IPS-18c (cell line): ENCODE measurements at regions not wholly inside any gene's neighbourhood (a gene's known extent, or its start where the extent isn't known, plus 50 kb on each side); places are given as distances from the start of the nearest gene placed in this dataset.

ENCODE experiments used
- H3K4me3 ChIP-seq: 2 replicates; pipeline ENCODE4 v1.7.0; 2013; ENCODE audit warnings: low read depth, mild to moderate bottlenecking, low read length, moderate library complexity; ENCODE audit not compliant: insufficient read depth
- H3K9me3 ChIP-seq: one replicate; pipeline ENCODE4 v1.6.1; 2013; ENCODE audit warnings: mild to moderate bottlenecking, low read length, moderate library complexity; ENCODE audit not compliant: control insufficient read depth, insufficient read depth

GRCh38 chr16:9177861-9178260 is 86.4 kb downstream of the HAPSTR1 start:
- Histone ChIP-seq H3K4me3 (no peak overlapping the region), H3K9me3 (peaks cover 2% of the 10 kb centered on the region)

GRCh38 chr16:9183682-9184353 is 92.4 kb downstream of the HAPSTR1 start:
- Histone ChIP-seq H3K4me3 (no peak overlapping the region), H3K9me3 (peaks cover 2% of the 10 kb centered on the region)

- H3K4me3 ChIP-seq: no peak overlapping the region
- peaks cover 2% of the 10 kb centered on the region for H3K9me3 ChIP-seq
These were observed 92.9 kb downstream of the HAPSTR1 start for GRCh38 chr16:9184354-9184690.

GRCh38 chr16:9185381-9185780 is 93.9 kb downstream of the HAPSTR1 start:
- no peak overlapping the region for H3K4me3 ChIP-seq
- H3K9me3 ChIP-seq: peaks cover 2% of the 10 kb centered on the region

GRCh38 chr16:9186061-9186460 is 94.6 kb downstream of the HAPSTR1 start:
- Histone ChIP-seq H3K9me3 (peaks cover 2% of the 10 kb centered on the region), H3K4me3 (no peak overlapping the region)

- H3K4me3 ChIP-seq: no peak overlapping the region
- no peaks in the 10 kb centered on the region for H3K9me3 ChIP-seq
These were observed 97.3 kb downstream of the HAPSTR1 start for GRCh38 chr16:9188721-9189120.

GRCh38 chr16:9191274-9191850 is 99.9 kb downstream of the HAPSTR1 start:
- no peaks in the 10 kb centered on the region for H3K9me3 ChIP-seq
- H3K4me3 ChIP-seq: no peak overlapping the region

- Histone ChIP-seq H3K9me3 (no peaks in the 10 kb centered on the region), H3K4me3 (no peak overlapping the region)
These were observed 101.3 kb downstream of the HAPSTR1 start for GRCh38 chr16:9192746-9193145.

GRCh38 chr16:9195287-9195686 is 103.8 kb downstream of the HAPSTR1 start:
- H3K9me3 ChIP-seq: no peaks in the 10 kb centered on the region

GRCh38 chr16:9197957-9198661 is 106.7 kb downstream of the HAPSTR1 start:
- no peaks in the 10 kb centered on the region for H3K9me3 ChIP-seq

More at GRCh38 chr16:9195287-9195686, 103.8 kb downstream of the HAPSTR1 start:
- H3K4me3 ChIP-seq: no peak overlapping the region

GRCh38 chr16:9199311-9199710 is 107.9 kb downstream of the HAPSTR1 start:
- Histone ChIP-seq H3K9me3 (no peaks in the 10 kb centered on the region), H3K4me3 (no peak overlapping the region)

More at GRCh38 chr16:9197957-9198661, 106.7 kb downstream of the HAPSTR1 start:
- H3K4me3 ChIP-seq: no peak overlapping the region

GRCh38 chr16:9199751-9200150 is 108.3 kb downstream of the HAPSTR1 start:
- H3K4me3 ChIP-seq: no peak overlapping the region
- no peaks in the 10 kb centered on the region for H3K9me3 ChIP-seq

GRCh38 chr16:9203956-9204355 is 112.5 kb downstream of the HAPSTR1 start:
- Histone ChIP-seq H3K4me3 (no peak overlapping the region), H3K9me3 (no peaks in the 10 kb centered on the region)

GRCh38 chr16:9205661-9206060 is 114.2 kb downstream of the HAPSTR1 start:
- no peak overlapping the region for H3K4me3 ChIP-seq
- H3K9me3 ChIP-seq: no peaks in the 10 kb centered on the region

- no peaks in the 10 kb centered on the region for H3K9me3 ChIP-seq
- H3K4me3 ChIP-seq: no peak overlapping the region
These were observed 114.7 kb downstream of the HAPSTR1 start for GRCh38 chr16:9206156-9206555.

GRCh38 chr16:9212621-9213020 is 121.2 kb downstream of the HAPSTR1 start:
- H3K9me3 ChIP-seq: no peaks in the 10 kb centered on the region
- H3K4me3 ChIP-seq: no peak overlapping the region

- no peaks in the 10 kb centered on the region for H3K9me3 ChIP-seq
- H3K4me3 ChIP-seq: no peak overlapping the region
These were observed 128.4 kb downstream of the HAPSTR1 start for GRCh38 chr16:9219813-9220212.

GRCh38 chr16:9225527-9226316 is 134.3 kb downstream of the HAPSTR1 start:
- no peak overlapping the region for H3K4me3 ChIP-seq

More at GRCh38 chr16:9225527-9226316, 134.3 kb downstream of the HAPSTR1 start:
- H3K9me3 ChIP-seq: no peaks in the 10 kb centered on the region
